Smooth muscle cell (in vitro differentiated cells): ENCODE measurements at regions not wholly inside any gene's neighbourhood (a gene's known extent, or its start where the extent isn't known, plus 50 kb on each side); places are given as distances from the start of the nearest gene placed in this dataset.

Experiments used
- DNase-seq: peaks from one replicate; lab custom pipeline; 2025; ENCODE audit not compliant: unreplicated experiment; lab: John Stamatoyannopoulos, UW
- H2AFZ ChIP-seq: fragments of 200-600 bp; sonication (generic); 2 replicates; pipeline ENCODE4 v1.6.0; 2016; ENCODE audit warnings: antibody characterized with exemption, low read depth, mild to moderate bottlenecking
- H3F3A ChIP-seq: fragments of 200-600 bp; sonication (generic); 2 replicates; pipeline ENCODE4 v1.6.0; 2017; ENCODE audit warnings: antibody characterized with exemption, low read depth
- H3K27ac ChIP-seq: fragments of 200-600 bp; sonication (generic); 2 replicates; pipeline ENCODE4 v1.5.1; 2016; ENCODE audit warnings: low read depth, mild to moderate bottlenecking
- H3K27me3 ChIP-seq: fragments of 200-600 bp; sonication (generic); 2 replicates; pipeline ENCODE4 v1.6.1; 2016; ENCODE audit warnings: low read depth, mild to moderate bottlenecking
- H3K36me3 ChIP-seq: fragments of 200-600 bp; sonication (generic); 2 replicates; pipeline ENCODE4 v1.5.1; 2016; ENCODE audit warnings: low read depth
- H3K4me1 ChIP-seq: fragments of 200-600 bp; sonication (generic); 2 replicates; pipeline ENCODE4 v1.5.1; 2016; ENCODE audit warnings: low read depth
- H3K4me2 ChIP-seq: fragments of 200-600 bp; sonication (generic); 2 replicates; pipeline ENCODE4 v1.6.0; 2016; ENCODE audit warnings: mild to moderate bottlenecking
- H3K4me3 ChIP-seq: fragments of 200-600 bp; sonication (generic); 2 replicates; pipeline ENCODE4 v1.5.1; 2016; ENCODE audit warnings: mild to moderate bottlenecking
- H3K79me2 ChIP-seq: fragments of 200-600 bp; sonication (generic); 2 replicates; pipeline ENCODE4 v1.6.0; 2016; ENCODE audit warnings: low read depth, mild to moderate bottlenecking
- H3K9ac ChIP-seq: fragments of 200-600 bp; sonication (generic); 2 replicates; pipeline ENCODE4 v1.6.0; 2016; ENCODE audit warnings: low read depth
- H3K9me3 ChIP-seq: fragments of 200-600 bp; sonication (generic); replicated peaks from 2 replicates; pipeline ENCODE4 v1.5.1; 2016; ENCODE audit warnings: low read depth
- H4K20me1 ChIP-seq: fragments of 200-600 bp; sonication (generic); 2 replicates; pipeline ENCODE4 v1.6.0; 2016; ENCODE audit warnings: low read depth
- CTCF ChIP-seq: fragments of 200-600 bp; sonication (generic); IDR thresholded peaks from 2 replicates; pipeline ENCODE4 v1.5.1; 2017; ENCODE audit warnings: borderline replicate concordance, mild to moderate bottlenecking, antibody characterized with exemption; ENCODE audit not compliant: insufficient read depth, poor library complexity, severe bottlenecking
- WGBS: methylation state at CpG from one replicate; pipeline ENCODE4 v1.1.7; 2016; ENCODE audit warnings: low lambda C conversion rate; 5-methylcytosine and 5-hydroxymethylcytosine counted together

- Histone ChIP-seq H3K27ac (no peak overlapping the region), H3K36me3 (no peaks in the 10 kb centered on the region), H3K4me2 (no peak overlapping the region), H3K9ac (no peak overlapping the region), H3K4me3 (no peak overlapping the region), H3K79me2 (no peaks in the 10 kb centered on the region), H3K27me3 (no peaks in the 10 kb centered on the region), H3K9me3 (peaks cover 10% of the 10 kb centered on the region), H2AFZ (no peak overlapping the region), H3K4me1 (no peaks in the 10 kb centered on the region), H3F3A (no peaks in the 10 kb centered on the region), H4K20me1 (no peaks in the 10 kb centered on the region)
- DNase-seq = no peak
- TF ChIP-seq CTCF = no peak
- 55% methylated on average over 5 of the region's 5 CpGs for WGBS
Measured at GRCh38 chr19:22545751-22546150, 88.4 kb upstream of the ZNF492 start.

GRCh38 chr19:22533761-22534160 lies 100.4 kb upstream of the ZNF492 start:
- WGBS = 74% methylated on average over 5 of the region's 5 CpGs
- no peak for TF ChIP-seq CTCF

DNA sequence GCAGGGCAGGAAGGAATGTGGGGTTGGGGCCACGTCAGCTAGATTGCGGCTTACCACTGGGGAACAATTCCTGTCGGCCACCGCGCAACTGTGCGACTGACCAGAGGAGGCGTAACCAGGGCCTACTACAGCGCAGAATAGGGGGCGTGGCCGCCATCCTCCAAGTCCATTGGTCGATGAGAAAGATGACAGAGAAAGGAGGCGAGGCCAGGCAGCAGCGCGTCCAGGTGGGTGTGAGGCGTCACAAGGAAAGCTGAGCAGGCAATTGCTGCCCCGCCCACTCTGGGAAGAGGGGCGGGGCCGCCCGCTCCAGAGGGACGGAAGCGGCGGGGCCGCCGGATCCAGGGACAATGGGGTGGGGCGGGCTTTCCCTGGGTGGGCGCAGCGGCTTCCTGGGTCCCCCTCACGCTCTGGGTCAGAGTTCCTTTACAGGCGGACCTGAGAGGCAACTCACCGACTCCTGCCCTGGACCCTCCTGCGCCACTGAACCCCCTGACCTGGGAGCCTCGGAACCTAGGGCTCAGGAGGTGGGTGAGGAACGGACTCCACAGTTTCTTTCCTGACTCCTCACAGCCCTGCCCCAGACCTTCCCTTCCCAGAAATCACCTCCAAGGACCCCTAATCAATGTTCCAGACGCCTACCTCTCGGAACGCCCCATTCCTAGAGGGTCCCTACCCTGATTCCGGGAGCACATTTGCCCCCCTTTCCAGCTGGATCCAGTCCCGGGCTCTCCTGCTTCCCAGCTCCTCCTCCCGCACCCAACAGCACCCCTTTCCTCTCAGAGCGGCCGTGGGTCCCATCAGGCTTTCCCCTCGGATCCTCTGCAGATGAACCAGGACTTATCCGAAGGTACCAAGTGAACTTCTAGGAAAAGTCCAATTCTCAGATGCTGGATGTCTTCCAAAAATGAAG lies 101.5 kb upstream of the ZNF492 start:
- no peaks in the 10 kb centered on the region for H4K20me1 ChIP-seq
- H2AFZ ChIP-seq = no peak overlapping the region
- 87% methylated on average over 32 of the region's 43 CpGs for whole genome bisulfite sequencing
- H3K4me2 ChIP-seq = no peak overlapping the region
- H3K27ac ChIP-seq = no peak overlapping the region
- H3K36me3 ChIP-seq = no peaks in the 10 kb centered on the region
- H3K27me3 ChIP-seq = no peaks in the 10 kb centered on the region
- no peaks in the 10 kb centered on the region for H3K79me2 ChIP-seq
- no peak overlapping the region for H3K9ac ChIP-seq
- H3K4me3 ChIP-seq = no peak overlapping the region
- TF ChIP-seq CTCF = no peak
- no peak for DNase-seq
- no peaks in the 10 kb centered on the region for H3K9me3 ChIP-seq
- H3F3A ChIP-seq = no peaks in the 10 kb centered on the region
- no peaks in the 10 kb centered on the region for H3K4me1 ChIP-seq

More at GRCh38 chr19:22533761-22534160, 100.4 kb upstream of the ZNF492 start:
- DNase-seq = no peak
- Histone ChIP-seq H3K4me1 (no peaks in the 10 kb centered on the region), H2AFZ (no peak overlapping the region), H3K9ac (no peak overlapping the region), H3K4me2 (no peak overlapping the region), H3K27ac (no peak overlapping the region), H3F3A (no peaks in the 10 kb centered on the region), H3K27me3 (no peaks in the 10 kb centered on the region), H3K79me2 (no peaks in the 10 kb centered on the region), H3K9me3 (peaks cover 5% of the 10 kb centered on the region), H4K20me1 (no peaks in the 10 kb centered on the region), H3K36me3 (no peaks in the 10 kb centered on the region), H3K4me3 (no peak overlapping the region)

DNA sequence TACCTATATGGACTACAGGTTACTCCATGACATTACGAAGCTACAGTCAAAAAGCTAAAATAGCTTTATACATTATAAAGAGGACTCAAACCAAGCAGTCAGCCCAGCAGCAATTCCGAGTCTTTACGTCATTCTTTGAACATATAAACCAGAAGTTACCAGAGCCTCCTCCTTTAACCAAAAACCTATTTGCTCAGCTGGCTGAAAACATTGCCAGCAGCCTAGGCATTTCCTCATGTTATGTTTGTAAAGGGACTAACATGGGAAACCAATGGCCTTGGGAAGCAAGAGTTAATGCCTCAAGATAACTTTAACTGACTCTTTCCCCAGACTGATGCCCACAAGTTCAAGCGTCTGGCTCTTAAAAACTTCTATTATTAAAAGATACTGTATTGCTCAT lies 104.1 kb upstream of the ZNF492 start:
- Histone ChIP-seq H4K20me1 (no peaks in the 10 kb centered on the region), H3K27ac (no peak overlapping the region), H3K27me3 (no peaks in the 10 kb centered on the region), H3K4me2 (no peak overlapping the region), H3K4me3 (no peak overlapping the region), H3F3A (no peaks in the 10 kb centered on the region), H3K79me2 (no peaks in the 10 kb centered on the region), H3K9me3 (peaks cover 8% of the 10 kb centered on the region), H3K9ac (no peak overlapping the region), H2AFZ (no peak overlapping the region), H3K4me1 (no peaks in the 10 kb centered on the region), H3K36me3 (no peaks in the 10 kb centered on the region)
- TF ChIP-seq CTCF = no peak
- DNase-seq = no peak
- WGBS = 70% methylated on average over 4 of the region's 4 CpGs
